NCI-H774 (cell line): ENCODE measurements at regions not wholly inside any gene's neighbourhood (a gene's known extent, or its start where the extent isn't known, plus 50 kb on each side); places are given as distances from the start of the nearest gene placed in this dataset.

Source experiments
- DNase-seq: peaks from one replicate; lab custom pipeline; 2025; lab: John Stamatoyannopoulos, UW

- DNase-seq, result no peak
Measured at GRCh38 chr1:184322253-184322652, 64.6 kb upstream of the C1orf21 start.

GRCh38 chr1:184324972-184325371 lies 61.9 kb upstream of the C1orf21 start:
- no peak for DNase-seq

- no peak for DNase-seq
Measured at GRCh38 chr1:184326278-184326677, 60.6 kb upstream of the C1orf21 start.

- no peak for DNase-seq
Measured at GRCh38 chr1:184329245-184329953, 57.4 kb upstream of the C1orf21 start.

GRCh38 chr1:184329962-184330868 lies 56.6 kb upstream of the C1orf21 start:
- peak; percentile 41 for DNase-seq

- no peak for DNase-seq
Measured at GRCh38 chr1:184330875-184331274, 56.0 kb upstream of the C1orf21 start.
